MM.1S (cell line): ENCODE measurements at regions not wholly inside any gene's neighbourhood (a gene's known extent, or its start where the extent isn't known, plus 50 kb on each side); places are given as distances from the start of the nearest gene placed in this dataset.

Source experiments
- EZH2 ChIP-seq: fragments of 300-600 bp; sonication (generic); optimal IDR thresholded peaks from 2 replicates; pipeline ENCODE3; 2017; ENCODE audit warnings: low read depth, mild to moderate bottlenecking, antibody characterized with exemption, low read length, mixed read lengths
- EZH2phosphoT487 ChIP-seq: fragments of 300-600 bp; sonication (generic); IDR thresholded peaks from 2 replicates; pipeline ENCODE4 v1.6.1; 2018; ENCODE audit warnings: antibody characterized with exemption, low read length
- TF ChIP-seq, protein P1 (sequence below): fragments of 300-600 bp; sonication (generic); IDR thresholded peaks from 2 replicates; pipeline ENCODE4 v1.5.1; 2016; ENCODE audit warnings: antibody characterized with exemption, low read length, mixed read lengths

DNA sequence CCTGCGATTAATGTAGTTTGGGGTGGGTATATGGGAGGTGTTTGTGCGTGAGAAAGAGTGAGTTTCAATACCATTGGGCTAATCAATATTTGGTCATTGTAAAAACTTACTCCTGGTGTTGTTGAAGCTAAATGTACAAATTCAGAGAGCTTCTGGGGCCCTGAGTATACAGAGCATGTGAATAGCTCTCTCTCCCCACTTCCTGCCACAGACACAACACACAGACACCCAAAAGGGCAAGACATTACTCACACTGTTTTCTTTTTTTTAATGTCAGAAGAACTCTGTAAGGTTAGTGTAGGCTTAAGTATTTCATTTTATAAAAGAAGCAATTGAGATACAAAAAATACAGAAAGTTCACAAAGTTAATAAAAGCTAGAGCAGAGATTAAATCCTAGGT, 151.3 kb upstream of the KCNIP4 start:
- TF ChIP-seq, protein P1, sequence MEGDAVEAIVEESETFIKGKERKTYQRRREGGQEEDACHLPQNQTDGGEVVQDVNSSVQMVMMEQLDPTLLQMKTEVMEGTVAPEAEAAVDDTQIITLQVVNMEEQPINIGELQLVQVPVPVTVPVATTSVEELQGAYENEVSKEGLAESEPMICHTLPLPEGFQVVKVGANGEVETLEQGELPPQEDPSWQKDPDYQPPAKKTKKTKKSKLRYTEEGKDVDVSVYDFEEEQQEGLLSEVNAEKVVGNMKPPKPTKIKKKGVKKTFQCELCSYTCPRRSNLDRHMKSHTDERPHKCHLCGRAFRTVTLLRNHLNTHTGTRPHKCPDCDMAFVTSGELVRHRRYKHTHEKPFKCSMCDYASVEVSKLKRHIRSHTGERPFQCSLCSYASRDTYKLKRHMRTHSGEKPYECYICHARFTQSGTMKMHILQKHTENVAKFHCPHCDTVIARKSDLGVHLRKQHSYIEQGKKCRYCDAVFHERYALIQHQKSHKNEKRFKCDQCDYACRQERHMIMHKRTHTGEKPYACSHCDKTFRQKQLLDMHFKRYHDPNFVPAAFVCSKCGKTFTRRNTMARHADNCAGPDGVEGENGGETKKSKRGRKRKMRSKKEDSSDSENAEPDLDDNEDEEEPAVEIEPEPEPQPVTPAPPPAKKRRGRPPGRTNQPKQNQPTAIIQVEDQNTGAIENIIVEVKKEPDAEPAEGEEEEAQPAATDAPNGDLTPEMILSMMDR: no peak
- TF ChIP-seq EZH2phosphoT487: no peak
- no peak for TF ChIP-seq EZH2
